ENCODE measurements at regions not wholly inside any gene's neighbourhood (a gene's known extent, or its start where the extent isn't known, plus 50 kb on each side); places are given as distances from the start of the nearest gene placed in this dataset.

DNA sequence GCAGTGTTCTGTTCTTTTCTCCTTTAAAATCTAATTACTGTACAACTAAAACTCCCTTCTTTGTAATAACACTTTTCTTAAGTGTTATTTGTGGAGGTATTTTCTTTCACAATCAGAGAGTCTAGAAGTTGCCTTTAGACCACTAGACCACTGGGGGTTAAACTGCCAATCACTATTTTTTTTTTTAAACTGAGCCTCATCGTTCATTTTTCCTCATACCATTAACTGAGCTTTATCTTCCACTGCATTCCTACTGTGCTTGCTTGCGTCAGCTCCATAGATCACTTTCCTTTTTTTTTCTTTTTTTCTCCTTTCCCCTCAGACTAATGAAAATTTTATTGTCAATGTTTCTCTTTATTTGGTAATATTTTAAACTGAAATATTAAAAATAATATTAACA, 310.6 kb downstream of the PDHA2 start:
- Histone ChIP-seq H3K4me2 (ENCODE audit: insufficient read depth, low read length) (no peak overlapping the region), H3K79me2 (ENCODE audit: control insufficient read depth, insufficient read depth, low read length) (no peaks in the 10 kb centered on the region), H3K9me1 (replicated peaks; ENCODE audit: control insufficient read depth, extremely low read depth, insufficient read depth, low read length) (no peaks in the 10 kb centered on the region), H3K27me3 (ENCODE audit: control insufficient read depth in 2 of 2, insufficient read depth in 2 of 2, low read length in 2 of 2) (no peaks in the 10 kb centered on the region), H3K27ac (ENCODE audit: insufficient read depth, low read depth, low read length) (no peak overlapping the region), H4K20me1 (replicated peaks; ENCODE audit: control insufficient read depth, extremely low read depth, insufficient read depth, low read length) (no peaks in the 10 kb centered on the region), H3K36me3 (ENCODE audit: control insufficient read depth in 2 of 2, extremely low read depth in 1 of 2, insufficient read depth in 2 of 2, low read length in 2 of 2) (no peaks in the 10 kb centered on the region), H3K4me3 (replicated peaks in 1 of 3; ENCODE audit: insufficient read depth in 1 of 3, low read depth in 1 of 3, low read length in 3 of 3) (no peak overlapping the region), H3K9me3 (replicated peaks; ENCODE audit: control insufficient read depth, insufficient read depth, low read length) (no peaks in the 10 kb centered on the region), H3K4me1 (ENCODE audit: control insufficient read depth, extremely low read depth, insufficient read depth, low read length) (no peaks in the 10 kb centered on the region), H2AFZ (ENCODE audit: low read depth, low read length) (no peak overlapping the region), H3K9ac (replicated peaks; ENCODE audit: extremely low read depth, insufficient read depth, low read length) (no peak overlapping the region)
- FAIRE-seq (no peak), DNase-seq (ENCODE audit: low read depth, low spot score) (no peak)
- intact Hi-C loops (cut with micrococcal nuclease) (no loop called here), dilution Hi-C loops (cut with MboI; ENCODE audit: extremely low pct_ligation_motif_present, low sequenced_read_pairs) (no loop called here)
- TF ChIP-seq GATA2 (IDR thresholded peaks at IDR 0.05; ENCODE audit: insufficient read depth, insufficient read length, low read depth, low read length) = no peak
- TF ChIP-seq, protein P1, sequence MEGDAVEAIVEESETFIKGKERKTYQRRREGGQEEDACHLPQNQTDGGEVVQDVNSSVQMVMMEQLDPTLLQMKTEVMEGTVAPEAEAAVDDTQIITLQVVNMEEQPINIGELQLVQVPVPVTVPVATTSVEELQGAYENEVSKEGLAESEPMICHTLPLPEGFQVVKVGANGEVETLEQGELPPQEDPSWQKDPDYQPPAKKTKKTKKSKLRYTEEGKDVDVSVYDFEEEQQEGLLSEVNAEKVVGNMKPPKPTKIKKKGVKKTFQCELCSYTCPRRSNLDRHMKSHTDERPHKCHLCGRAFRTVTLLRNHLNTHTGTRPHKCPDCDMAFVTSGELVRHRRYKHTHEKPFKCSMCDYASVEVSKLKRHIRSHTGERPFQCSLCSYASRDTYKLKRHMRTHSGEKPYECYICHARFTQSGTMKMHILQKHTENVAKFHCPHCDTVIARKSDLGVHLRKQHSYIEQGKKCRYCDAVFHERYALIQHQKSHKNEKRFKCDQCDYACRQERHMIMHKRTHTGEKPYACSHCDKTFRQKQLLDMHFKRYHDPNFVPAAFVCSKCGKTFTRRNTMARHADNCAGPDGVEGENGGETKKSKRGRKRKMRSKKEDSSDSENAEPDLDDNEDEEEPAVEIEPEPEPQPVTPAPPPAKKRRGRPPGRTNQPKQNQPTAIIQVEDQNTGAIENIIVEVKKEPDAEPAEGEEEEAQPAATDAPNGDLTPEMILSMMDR (IDR thresholded peaks at IDR 0.05; ENCODE audit: extremely low read depth in 1 of 2, insufficient read depth in 1 of 2, low read depth in 1 of 2, low read length in 2 of 2) = no peak
- TF ChIP-seq POLR2AphosphoS5 (IDR thresholded peaks at IDR 0.05; ENCODE audit: insufficient read depth, low read depth, low read length) = no peak
- no peak for TF ChIP-seq FOS (IDR thresholded peaks at IDR 0.05; ENCODE audit: borderline replicate concordance, insufficient read depth, low read length)
- TF ChIP-seq MYC (IDR thresholded peaks at IDR 0.05; ENCODE audit: low read depth, low read length) = no peak
- no peak for TF ChIP-seq JUN (IDR thresholded peaks at IDR 0.05; ENCODE audit: borderline replicate concordance, insufficient read depth, insufficient read length, low read depth)
- TF ChIP-seq, protein P2, sequence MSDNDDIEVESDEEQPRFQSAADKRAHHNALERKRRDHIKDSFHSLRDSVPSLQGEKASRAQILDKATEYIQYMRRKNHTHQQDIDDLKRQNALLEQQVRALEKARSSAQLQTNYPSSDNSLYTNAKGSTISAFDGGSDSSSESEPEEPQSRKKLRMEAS (IDR thresholded peaks at IDR 0.05; ENCODE audit: insufficient read depth, insufficient read length) = no peak
- no peak for TF ChIP-seq EZH2 (IDR thresholded peaks at IDR 0.05; ENCODE audit: borderline replicate concordance, low read depth, low read length, severe bottlenecking)
- no peak for TF ChIP-seq POLR2A (IDR thresholded peaks at IDR 0.05; ENCODE audit: low read depth, low read length)
- no TSS peak for BruUV-seq (replicated peaks)
- ChIA-PET POLR2A (no interaction called here), CTCF (interaction anchor here (1.4 kb wide), 1 partner anchor 12 kb away, joined by 4 read pairs; no protein-coding TSS in a partner anchor)
